Stimulated activated CD4-positive, alpha-beta T cell treated with anti-CD3 and anti-CD28 coated beads, Interleukin-2, amount 100 ng/mL, for 24 hours (primary cell): ENCODE measurements at regions not wholly inside any gene's neighbourhood (a gene's known extent, or its start where the extent isn't known, plus 50 kb on each side); places are given as distances from the start of the nearest gene placed in this dataset.
"Not testable (repeated sequence)": the region's sequence is repeated elsewhere in the genome, so short reads cannot be mapped to it uniquely, and the experiment has no call there.

Experiments
- DNase-seq, 2 donors: peaks; one replicate each; pipeline ENCODE4 v3.0.0-alpha.2; 2020

DNA sequence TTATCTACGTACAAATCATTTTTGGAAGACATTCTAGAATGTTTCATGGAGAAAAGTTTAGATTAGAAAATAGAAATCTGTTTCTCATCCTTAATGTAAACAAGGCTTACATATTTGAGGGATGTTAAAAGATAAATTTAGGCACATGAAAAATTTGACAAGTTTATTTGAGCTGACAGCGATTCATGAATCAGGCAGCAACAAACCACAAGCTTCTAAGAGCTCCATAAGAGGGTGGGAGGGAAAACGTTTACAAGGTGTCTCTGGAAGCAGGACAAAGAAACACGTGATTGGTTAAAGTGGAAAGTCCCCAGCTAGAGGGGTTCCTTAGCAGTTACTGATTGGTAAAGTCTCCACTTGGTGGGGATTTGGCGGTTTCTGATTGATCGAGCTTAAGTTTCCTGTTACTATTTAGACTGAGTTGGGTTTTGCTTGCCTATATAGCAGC, 228.9 kb upstream of the PITRM1 start:
- DNase-seq, result no peak

DNA sequence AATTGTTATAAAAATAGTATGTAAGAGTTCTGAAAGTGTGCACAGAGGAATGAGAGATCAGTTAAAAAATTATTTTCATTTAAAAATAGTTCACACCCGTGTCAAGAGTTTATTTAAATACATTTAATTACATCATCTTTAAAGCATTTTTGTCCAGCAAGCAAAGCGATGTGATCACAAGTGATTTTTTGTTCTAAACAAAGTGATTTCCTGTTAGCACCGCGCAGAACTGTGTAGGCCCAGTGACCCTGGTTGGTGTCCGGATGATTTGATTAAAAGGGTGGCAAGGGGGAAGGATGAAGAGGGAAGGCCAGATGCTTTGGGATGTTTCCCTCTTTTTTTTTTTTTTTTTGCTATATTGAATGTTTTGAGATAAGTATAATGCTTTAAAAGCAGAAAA, 227.8 kb upstream of the PITRM1 start:
- DNase-seq, result no peak

DNA sequence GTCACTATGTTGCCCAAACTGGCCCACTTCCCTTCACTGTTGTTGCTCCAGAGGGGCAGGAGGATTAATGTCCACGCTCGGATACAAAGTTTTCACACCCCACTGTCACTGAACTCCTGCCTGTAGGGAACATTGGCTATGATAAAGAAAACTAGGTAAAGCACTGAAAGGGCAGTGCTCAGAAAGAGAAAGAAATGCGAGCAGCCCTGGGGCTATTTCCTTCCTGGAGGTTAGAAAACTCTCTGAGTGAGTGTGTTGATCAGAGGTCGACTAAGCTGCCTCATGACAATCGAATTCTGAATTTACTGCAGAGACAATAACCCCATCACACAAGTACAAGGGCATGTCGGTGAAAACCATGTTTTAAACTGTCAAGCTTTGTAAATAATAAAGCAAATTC, 227.2 kb upstream of the PITRM1 start:
- no peak for DNase-seq

DNA sequence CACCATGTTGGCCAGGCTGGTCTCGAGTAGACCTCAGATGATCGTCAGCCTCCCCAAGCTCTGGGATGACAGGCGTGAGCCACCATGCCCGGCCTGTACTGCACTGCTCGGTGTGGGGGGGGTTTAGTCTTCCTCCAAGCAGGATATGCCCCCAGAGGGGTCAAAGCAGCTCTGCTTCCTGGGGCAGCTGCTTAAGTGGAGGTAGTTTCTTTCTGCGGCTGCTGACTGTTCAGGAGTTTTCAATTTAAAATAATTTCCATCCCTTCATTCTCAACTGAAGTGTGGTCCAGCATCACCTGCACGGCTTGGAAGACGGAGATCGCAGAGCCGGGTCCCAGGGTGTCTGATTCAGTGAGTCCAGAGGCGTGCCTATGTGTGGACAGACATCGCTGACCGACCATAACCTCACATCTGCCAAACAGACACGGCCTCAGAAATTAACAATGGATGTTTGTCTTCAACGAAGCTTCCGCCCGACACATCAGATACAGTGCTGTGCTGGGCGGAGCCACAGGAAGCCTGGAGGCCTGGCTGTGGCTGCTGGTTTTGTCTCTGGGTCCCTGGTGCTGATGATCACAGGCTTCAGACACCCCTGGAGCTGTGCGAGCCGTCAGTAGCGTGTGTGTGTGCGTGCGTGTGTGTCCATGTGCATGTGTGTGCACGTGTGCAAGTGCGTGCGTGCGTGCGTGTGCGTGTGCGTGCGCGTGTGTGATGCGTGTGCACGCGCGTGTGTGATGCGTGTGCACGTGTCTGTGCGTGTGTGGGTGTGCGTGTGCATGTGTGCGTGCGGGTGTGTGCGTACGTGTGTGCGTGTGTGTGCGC, 226.5 kb upstream of the PITRM1 start:
- no peak for DNase-seq

DNA sequence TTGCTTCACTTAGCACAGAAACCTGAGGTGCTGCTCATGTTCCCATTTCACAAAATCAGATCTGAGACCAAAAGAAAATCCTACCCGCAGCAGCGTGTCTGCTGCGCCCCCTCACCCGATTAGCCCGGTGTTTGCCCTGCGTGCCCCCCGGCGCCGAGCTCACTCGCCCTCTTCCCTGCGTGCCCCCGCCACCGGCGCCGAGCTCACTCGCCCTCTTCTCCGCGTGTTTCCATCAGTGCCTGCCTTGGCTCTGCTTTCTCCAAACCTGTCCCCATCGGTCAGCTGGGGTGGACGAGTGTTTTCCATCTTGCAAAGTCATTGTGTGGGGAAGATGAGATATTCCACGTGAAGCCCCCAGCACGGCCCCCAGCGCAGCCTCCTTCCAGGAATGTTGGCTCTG, 225.3 kb upstream of the PITRM1 start:
- DNase-seq, result no peak

DNA sequence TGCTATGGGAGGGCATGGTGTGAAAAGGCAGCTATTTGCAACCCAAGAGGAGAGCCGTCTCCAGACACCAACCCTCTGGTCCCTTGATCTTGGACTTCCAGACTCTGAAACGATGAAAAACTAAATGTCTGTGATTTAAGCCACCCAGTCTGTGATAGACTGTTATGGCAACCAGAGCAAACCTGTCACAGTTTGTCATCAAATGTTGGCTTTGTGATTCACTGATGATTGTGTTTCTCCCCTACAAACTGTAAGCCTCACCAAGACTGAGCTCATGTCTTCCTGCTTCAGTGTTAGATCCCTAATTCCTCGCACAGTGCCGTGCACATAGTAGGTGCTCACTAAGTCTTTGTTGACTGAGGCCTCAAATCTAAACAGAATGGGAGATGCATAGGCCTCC, 224.6 kb upstream of the PITRM1 start:
- no peak for DNase-seq

DNA sequence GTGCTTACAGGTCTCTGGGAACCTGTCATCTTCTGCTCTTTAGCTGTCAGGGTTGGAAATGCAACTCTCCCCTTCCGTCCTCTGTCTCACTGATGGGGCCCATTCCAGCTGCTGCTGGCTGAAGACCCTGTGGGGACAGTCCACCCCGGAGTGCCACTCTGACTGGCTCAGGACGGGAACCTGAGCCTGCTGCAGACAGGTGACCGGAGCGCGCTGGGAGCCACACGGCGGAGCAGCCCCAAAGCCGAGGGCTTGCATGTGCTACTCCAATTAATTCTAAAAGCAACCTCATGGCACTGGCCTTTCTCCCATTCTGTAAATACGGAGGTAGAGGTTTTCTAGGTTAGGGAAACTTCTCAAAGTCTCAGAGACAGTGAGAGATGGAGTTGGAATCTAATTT, 223.5 kb upstream of the PITRM1 start:
- no peak for DNase-seq

DNA sequence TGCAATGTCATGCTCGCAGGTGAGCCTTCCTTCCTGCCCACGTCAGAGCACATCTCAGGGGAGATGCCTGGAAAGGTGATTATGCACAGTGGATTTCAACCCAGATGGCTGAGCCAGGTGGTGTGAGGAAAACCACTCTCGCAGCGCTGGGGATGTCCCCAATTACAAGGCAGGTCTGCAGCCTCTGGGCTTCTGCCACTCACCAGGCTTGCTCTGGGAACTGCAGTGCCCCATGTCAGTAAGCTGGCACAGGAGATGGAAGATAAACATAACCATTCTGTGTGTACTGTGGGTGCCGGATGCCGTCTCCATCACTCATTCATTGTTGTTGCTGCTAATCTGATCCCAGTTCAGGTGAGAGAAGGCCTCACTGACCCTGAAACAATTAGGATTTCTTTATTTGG, 222.9 kb upstream of the PITRM1 start:
- DNase-seq, result no peak

DNA sequence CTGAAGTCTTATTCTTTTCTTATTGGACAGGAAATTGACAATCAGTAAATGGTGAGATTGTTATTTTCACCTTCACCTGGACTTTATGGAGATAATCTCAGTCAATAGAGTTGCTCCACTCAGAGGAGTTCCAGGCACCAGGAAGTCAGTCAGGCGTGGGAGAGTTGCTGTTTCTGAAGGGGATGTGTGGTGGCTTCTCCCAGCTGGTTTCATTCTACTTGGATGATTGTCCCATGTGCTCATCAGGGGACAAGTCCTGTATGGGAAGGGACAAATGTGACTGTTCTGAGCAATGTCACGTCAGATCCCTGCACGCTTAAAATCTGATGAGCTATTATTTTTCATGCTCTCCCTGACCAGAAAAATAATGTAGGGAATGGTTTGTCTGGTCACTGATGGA, 222.5 kb upstream of the PITRM1 start:
- DNase-seq, result no peak

DNA sequence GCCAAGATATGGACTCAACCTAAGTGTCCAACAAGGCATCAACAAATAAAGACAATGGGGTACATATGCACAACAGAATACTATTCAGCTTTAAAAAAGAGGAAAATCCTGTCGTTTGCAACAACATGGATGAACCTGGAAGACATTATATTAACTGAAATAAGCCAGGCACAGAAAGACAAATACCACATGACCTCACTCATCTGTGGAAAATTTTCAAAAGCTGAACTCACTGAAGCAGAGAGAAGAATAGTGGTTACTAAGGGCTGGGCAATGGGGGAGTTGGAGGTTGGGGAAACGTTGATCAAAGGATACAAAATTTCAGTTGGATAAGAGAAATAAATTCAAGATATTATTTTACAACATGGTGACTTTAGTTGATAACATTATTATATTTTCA, 221.4 kb upstream of the PITRM1 start:
- no peak for DNase-seq

DNA sequence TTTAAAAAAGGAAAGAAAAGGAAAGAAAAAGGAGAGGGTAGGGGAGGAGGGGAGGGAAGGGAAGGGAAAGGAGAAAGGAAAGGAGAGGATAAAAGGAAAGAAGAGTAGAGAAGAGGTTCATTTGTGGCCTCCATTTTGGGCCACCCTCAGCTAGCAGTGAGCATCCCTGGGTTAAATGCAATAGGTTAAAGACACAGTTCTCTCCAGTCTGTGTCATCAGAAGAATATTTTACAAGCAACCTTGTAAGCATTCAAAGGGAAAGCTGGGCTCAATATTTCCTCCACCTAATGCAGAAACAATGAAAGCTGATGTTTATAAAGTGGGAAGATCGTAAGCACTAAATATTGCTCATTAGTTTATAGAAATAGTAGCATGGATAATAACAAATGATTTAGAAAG, 219.1 kb upstream of the PITRM1 start:
- no peak for DNase-seq

DNA sequence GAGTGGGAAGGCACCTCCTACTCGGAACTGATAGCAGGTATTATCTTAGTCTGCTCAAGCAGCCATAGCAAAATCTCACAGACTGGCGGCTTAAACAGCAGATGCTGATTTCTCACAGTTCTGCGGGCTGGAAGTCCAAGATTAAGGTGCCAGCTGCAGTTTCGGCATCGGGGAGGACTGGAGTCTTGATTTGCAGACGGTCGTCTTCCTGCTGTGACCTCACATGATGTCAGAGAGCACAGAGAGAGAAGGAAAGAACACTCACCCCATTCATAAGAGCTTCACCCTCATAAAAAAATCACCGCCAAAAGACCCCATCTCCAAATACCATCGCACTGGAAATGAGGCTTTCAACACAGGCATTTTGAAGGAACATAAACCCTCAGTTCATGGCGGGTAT, 216.5 kb upstream of the PITRM1 start:
- DNase-seq, result no peak

DNA sequence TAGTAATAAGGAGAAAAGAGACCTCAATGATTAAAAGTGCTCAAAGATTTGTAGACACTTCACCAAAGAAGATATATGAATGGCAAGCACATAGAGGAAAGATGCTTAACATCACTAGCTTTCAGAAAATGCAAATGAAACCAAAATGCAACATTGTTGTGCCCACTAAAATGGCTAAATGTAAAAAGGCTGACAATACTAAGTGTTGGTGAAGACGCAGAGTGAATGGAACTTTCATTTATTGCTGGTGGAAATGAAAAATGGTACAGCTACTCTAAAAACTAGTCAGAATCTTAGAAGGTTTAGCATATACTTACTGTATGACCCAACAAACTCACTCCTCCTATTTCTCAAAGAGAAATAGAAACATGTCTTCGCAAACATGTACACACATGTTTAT, 212.9 kb upstream of the PITRM1 start:
- no peak for DNase-seq

DNA sequence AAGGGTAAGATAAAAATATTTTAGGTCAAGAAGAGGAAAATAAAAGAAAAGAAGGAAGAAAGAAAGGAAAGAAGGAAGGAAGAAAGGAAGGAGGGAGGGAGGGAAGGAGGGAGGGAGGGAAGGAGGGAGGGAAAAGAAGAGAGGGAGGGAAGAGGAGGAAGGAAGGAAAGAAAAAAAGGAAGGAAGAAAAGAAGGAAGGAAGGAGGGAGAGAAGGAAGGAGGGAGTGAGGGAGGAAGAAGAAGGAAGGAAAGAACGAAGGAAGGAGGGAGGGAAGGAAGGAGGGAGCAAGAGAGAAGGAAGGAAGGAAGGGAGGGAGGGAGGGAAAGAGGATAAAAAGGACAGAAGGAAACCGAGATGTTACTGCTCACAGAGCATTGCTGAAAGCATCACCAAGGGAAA, 209.5 kb upstream of the PITRM1 start:
- no peak for DNase-seq

DNA sequence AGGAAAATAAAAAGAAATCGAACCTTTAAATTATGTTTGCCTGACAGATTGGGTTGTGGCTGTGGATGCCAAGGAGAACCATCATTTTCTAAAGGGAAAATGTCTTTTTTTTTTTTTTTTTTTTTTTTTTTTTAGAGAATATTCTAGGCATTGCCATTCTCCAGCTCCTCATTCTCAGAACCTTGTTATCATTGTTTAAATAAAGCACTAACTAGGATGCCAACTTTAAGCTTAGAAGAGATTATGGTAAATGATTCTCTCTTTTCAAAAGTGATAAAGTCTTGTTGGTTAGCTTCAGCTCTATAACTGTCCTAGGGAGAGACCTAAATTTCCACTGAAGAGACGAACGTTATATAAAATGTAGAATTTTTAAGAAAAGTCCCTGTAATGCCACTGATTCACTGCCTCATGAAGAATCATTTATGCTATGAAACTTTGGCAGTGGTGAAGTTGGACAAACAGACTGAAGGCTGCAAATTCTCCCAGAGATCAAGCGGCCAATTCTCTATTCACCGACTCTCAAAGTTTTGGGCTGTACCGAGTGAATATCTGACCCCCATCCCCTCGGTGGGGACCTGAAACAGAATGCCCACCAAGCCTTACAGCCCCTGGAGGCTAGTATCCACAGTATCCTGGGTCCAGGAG, 207.9 kb upstream of the PITRM1 start:
- no peak for DNase-seq

DNA sequence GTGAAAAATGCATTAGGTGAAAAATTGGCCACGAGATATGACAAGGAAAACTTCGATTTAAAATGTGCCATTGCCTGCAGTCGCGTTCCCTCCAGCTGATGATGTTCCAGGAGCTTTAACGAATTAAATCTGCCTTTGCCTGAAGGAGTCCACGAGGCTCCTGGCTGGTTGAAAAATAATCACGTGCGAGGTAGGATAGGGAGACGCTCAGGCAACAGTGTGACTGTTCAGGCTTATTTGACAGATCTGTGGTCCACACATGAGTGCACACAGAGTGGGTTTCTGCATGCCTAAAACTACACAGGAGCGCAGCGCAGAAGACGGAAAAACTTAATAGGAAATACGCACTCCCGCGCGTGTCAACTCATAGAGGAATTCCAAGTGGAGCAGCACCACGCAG, 204.0 kb upstream of the PITRM1 start:
- no peak for DNase-seq

DNA sequence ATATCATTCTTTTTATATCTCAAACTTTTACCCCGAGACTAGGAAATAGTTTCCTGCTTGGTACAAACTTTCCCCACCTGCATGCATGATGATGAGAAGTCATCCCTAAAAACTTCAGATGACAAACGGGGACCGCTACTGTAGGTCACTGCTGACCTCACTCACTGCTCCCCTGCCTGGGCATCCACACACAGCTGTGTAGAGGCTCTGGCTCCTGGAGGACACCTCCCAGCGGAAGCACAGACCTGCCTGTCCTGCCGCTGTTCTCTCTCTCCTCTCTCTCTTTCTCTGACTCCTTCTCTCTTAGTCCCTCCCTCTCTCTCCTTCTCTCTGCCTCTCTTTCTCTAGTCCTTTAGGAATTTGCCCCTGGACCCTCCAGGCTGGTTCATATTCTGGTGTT, 202.9 kb upstream of the PITRM1 start:
- DNase-seq, result no peak

DNA sequence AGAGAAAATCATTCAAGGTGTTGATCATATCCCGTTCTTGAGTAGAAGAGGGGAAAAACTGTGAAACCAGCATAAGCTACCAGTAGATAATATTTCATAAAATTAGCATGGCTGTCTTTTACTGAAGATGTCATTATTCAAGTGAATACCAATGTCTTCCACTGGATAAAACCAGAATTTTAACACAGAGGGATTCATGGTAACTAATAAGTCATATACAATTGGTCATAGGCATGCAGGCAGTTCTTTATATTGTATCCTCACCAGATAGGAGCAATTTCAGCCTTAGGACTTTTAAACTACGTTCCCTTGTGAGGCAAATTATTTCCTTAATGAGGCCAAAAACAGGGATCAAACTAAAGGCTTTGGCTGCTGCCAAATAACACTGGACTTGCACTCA, 202.3 kb upstream of the PITRM1 start:
- DNase-seq, result no peak

DNA sequence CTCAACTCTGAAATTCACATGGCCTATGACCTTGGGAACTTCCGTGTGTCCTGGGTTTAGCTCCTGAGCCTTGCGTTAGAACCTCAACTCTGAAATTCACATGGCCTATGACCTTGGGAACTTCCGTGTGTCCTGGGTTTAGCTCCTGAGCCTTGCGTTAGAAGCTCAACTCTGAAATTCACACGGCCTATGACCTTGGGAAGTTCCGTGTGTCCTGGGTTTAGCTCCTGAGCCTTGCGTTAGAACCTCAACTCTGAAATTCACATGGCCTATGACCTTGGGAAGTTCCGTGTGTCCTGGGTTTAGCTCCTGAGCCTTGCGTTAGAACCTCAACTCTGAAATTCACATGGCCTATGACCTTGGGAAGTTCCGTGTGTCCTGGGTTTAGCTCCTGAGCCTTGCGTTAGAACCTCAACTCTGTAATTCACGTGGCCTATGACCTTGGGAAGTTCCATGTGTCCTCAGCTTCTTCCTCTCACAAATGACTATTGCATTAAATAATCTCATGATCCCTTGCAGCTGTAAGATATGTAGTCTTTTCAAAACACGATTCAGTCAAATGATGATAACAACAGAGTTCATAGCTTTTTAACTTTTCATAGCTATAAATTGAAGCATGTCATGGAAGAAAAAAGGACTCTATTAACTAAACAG, 200.9 kb upstream of the PITRM1 start:
- not testable (repeated sequence) for DNase-seq

DNA sequence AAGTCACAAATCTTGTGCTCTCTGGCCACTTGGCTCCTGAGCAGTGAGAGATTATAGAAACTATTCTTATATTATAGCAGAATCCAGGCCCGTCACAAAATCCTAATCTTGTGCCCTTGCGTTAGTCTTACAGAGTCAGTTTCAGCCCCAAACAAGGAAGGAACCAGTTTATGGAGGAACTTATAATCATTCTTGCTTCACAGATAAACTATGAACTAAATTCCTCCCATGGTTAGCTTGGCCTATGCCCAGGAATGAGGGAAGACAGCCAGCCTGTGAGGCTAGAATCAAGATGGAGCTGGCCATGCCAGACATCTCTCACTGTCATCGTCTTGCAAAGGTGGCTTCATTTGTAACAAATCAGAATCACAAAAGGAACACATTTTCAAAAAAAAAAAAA, 199.7 kb upstream of the PITRM1 start:
- DNase-seq, result no peak

DNA sequence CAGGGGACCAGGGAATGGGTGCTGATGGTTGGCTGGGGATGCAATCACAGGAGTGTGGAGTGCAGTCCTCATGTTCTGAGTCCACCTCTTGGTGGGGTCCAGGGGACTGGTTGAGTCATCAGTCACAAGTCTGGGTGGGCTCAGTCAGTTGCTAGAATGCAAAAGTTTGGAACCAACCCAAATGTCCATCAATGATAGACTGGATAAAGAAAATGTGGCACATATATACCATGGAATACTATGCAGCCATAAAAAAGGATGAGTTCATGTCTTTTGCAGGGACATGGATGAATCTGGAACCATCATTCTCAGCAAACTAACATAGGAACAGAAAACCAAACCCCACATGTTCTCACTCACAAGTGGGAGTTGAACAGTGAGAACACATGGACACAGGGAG, 199.0 kb upstream of the PITRM1 start:
- DNase-seq, result not testable (repeated sequence)

DNA sequence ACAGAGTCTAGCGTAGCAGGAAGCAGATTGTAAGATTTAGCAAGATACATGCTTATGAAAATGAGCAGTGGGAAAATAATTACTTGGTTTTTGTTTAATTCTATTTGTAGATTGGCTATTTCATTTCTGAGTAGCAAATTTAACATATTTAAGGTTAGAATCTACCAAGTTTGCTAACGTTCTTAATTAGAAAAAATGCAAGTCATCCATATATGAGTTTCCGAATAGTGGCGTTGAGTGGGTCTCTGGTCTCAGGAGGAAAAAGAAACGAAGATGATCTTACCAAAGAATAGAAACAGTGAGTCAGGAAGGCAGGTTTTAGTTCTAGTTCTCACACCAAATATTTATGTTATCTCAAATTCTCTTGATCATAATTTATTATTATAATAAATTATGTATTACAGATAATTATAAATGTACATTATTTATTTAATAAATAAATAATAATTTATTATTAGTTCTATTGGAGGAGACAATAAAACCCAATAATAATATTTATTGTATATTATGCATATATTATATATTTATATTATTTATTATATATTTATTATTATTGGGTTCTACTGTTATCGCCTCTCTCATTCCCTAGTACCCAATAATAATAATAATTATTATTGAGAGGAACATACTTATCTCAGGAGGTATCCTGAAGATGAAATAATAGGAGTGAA, 194.3 kb upstream of the PITRM1 start:
- no peak for DNase-seq

DNA sequence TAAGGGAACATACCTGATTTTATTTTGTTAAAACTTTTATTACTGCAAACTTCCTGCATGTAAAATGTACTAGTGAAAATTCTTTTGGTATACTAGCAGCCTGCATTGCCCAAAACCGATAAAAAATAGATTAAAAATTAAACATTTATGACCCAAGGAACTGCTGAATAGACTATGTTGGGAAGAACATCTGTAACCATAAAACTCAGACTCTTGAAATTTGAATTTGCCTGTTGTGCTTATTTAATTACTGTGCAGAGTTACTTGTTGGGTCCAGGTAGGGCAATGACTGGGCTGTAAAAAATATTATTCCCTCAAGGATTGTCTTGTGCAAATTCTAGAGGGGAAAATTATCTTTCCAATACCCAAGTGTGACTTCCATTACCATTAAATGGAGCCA, 193.5 kb upstream of the PITRM1 start:
- DNase-seq, result no peak

DNA sequence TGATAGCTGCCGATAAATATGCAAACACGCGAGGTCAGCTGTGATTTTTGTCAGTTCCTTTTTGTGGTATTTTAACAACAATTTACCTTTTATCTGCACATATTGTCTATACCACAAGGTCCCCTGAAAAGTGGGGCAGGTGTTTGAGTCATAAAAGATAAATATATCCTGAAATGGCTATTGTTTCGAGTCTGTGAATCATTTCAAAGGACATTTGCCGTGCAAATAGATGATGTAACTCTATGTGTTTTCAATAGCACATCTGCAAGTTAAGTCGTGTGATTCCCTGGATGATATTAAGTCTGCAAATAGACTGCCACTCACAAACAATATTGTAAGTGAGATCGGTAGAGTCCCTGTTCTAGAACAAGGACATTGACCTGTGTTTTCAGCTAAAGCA, 193.0 kb upstream of the PITRM1 start:
- DNase-seq, result no peak
